ENCODE measurements at regions not wholly inside any gene's neighbourhood (a gene's known extent, or its start where the extent isn't known, plus 50 kb on each side); places are given as distances from the start of the nearest gene placed in this dataset.

GRCh38 chr4:79650217-79650616 is 242.2 kb upstream of the GK2 start:
- no peak for DNase-seq
- TF ChIP-seq CTCF (IDR thresholded peaks at IDR 0.05; ENCODE audit: low read depth, low read length): no peak
- no peaks in the 10 kb centered on the region for H3K36me3 ChIP-seq
- no peak overlapping the region for H3K4me3 ChIP-seq (ENCODE audit: low read depth, low read length)
- H3K4me1 ChIP-seq: no peaks in the 10 kb centered on the region
- no peaks in the 10 kb centered on the region for H3K9me3 ChIP-seq
- H3K27me3 ChIP-seq: no peaks in the 10 kb centered on the region

GRCh38 chr4:79645942-79646341 is 237.9 kb upstream of the GK2 start:
- Histone ChIP-seq H3K36me3 (no peaks in the 10 kb centered on the region), H3K4me3 (ENCODE audit: low read depth, low read length) (no peak overlapping the region), H3K9me3 (no peaks in the 10 kb centered on the region), H3K4me1 (no peaks in the 10 kb centered on the region), H3K27me3 (no peaks in the 10 kb centered on the region)
- no peak for TF ChIP-seq CTCF (IDR thresholded peaks at IDR 0.05; ENCODE audit: low read depth, low read length)
- DNase-seq: no peak

GRCh38 chr4:79638735-79639134 is 230.7 kb upstream of the GK2 start:
- H3K4me1 ChIP-seq: no peaks in the 10 kb centered on the region
- TF ChIP-seq CTCF (IDR thresholded peaks at IDR 0.05; ENCODE audit: low read depth, low read length): no peak
- no peak for DNase-seq
- H3K4me3 ChIP-seq (ENCODE audit: low read depth, low read length): no peak overlapping the region
- no peaks in the 10 kb centered on the region for H3K27me3 ChIP-seq
- H3K9me3 ChIP-seq: no peaks in the 10 kb centered on the region
- H3K36me3 ChIP-seq: no peaks in the 10 kb centered on the region

GRCh38 chr4:79636991-79637390 is 229.0 kb upstream of the GK2 start:
- no peak for TF ChIP-seq CTCF (IDR thresholded peaks at IDR 0.05; ENCODE audit: low read depth, low read length)
- no peaks in the 10 kb centered on the region for H3K9me3 ChIP-seq
- H3K4me3 ChIP-seq (ENCODE audit: low read depth, low read length): no peak overlapping the region

GRCh38 chr4:79634111-79634510 is 226.1 kb upstream of the GK2 start:
- H3K36me3 ChIP-seq: no peaks in the 10 kb centered on the region
- DNase-seq: no peak
- no peaks in the 10 kb centered on the region for H3K4me1 ChIP-seq
- H3K9me3 ChIP-seq: no peaks in the 10 kb centered on the region
- no peak overlapping the region for H3K4me3 ChIP-seq (ENCODE audit: low read depth, low read length)
- TF ChIP-seq CTCF (IDR thresholded peaks at IDR 0.05; ENCODE audit: low read depth, low read length): no peak
- no peaks in the 10 kb centered on the region for H3K27me3 ChIP-seq

More at GRCh38 chr4:79636991-79637390, 229.0 kb upstream of the GK2 start:
- Histone ChIP-seq H3K27me3 (no peaks in the 10 kb centered on the region), H3K4me1 (no peaks in the 10 kb centered on the region), H3K36me3 (no peaks in the 10 kb centered on the region)
- DNase-seq: no peak

- H3K9me3 ChIP-seq: no peaks in the 10 kb centered on the region
- no peaks in the 10 kb centered on the region for H3K27me3 ChIP-seq
- H3K4me1 ChIP-seq: no peaks in the 10 kb centered on the region
- H3K36me3 ChIP-seq: no peaks in the 10 kb centered on the region
- DNase-seq: no peak
- no peak overlapping the region for H3K4me3 ChIP-seq (ENCODE audit: low read depth, low read length)
- TF ChIP-seq CTCF (IDR thresholded peaks at IDR 0.05; ENCODE audit: low read depth, low read length): no peak
Measured at GRCh38 chr4:79632114-79632513, 224.1 kb upstream of the GK2 start.
